Activated CD4-positive, alpha-beta T cell treated with anti-CD3 and anti-CD28 coated beads, Interleukin-2, amount 50 U/mL, for 24 hours (primary cell): ENCODE measurements at regions not wholly inside any gene's neighbourhood (a gene's known extent, or its start where the extent isn't known, plus 50 kb on each side); places are given as distances from the start of the nearest gene placed in this dataset.

ENCODE experiments used
- DNase-seq, 2 donors: peaks; one replicate each; pipeline ENCODE4 v3.0.0-alpha.2; 2020; ENCODE audit warnings: low read depth in 1 of 2, low spot score in 1 of 2

- no peak for DNase-seq
Measured at GRCh38 chr16:11401161-11402050, 56.1 kb downstream of the RMI2 start.

GRCh38 chr16:11402051-11402744 lies 56.9 kb downstream of the RMI2 start:
- no peak for DNase-seq

GRCh38 chr16:11402745-11403533 lies 57.7 kb downstream of the RMI2 start:
- DNase-seq = no peak

GRCh38 chr16:11403534-11403795 lies 58.2 kb downstream of the RMI2 start:
- no peak for DNase-seq

GRCh38 chr16:11403920-11404319 lies 58.7 kb downstream of the RMI2 start:
- no peak for DNase-seq

GRCh38 chr16:11404603-11405002 lies 59.3 kb downstream of the RMI2 start:
- no peak for DNase-seq

- DNase-seq = peak in 1 of 2 donors; percentile 47
Measured at GRCh38 chr16:11405331-11406176, 60.3 kb downstream of the RMI2 start.

GRCh38 chr16:11406177-11406560 lies 60.9 kb downstream of the RMI2 start:
- DNase-seq = no peak

GRCh38 chr16:11407047-11407982 lies 62.1 kb downstream of the RMI2 start:
- peak; percentile 24 to 48 for DNase-seq

GRCh38 chr16:11408216-11408615 lies 63.0 kb downstream of the RMI2 start:
- no peak for DNase-seq

GRCh38 chr16:11409398-11409797 lies 64.1 kb downstream of the RMI2 start:
- DNase-seq = no peak

- no peak for DNase-seq
Measured at GRCh38 chr16:11410376-11411058, 65.3 kb downstream of the RMI2 start.

- no peak for DNase-seq
Measured at GRCh38 chr16:11411059-11411550, 65.8 kb downstream of the RMI2 start.

- DNase-seq = no peak
Measured at GRCh38 chr16:11412175-11412904, 67.1 kb downstream of the RMI2 start.

GRCh38 chr16:11412965-11413887 lies 68.0 kb downstream of the RMI2 start:
- DNase-seq = no peak

GRCh38 chr16:11413907-11414595 lies 68.8 kb downstream of the RMI2 start:
- DNase-seq = no peak
